CD14-positive monocyte (primary cell): ENCODE measurements at regions not wholly inside any gene's neighbourhood (a gene's known extent, or its start where the extent isn't known, plus 50 kb on each side); places are given as distances from the start of the nearest gene placed in this dataset.

Experiments
- DNase-seq, 3 donors: peaks; one replicate each; pipeline ENCODE4 v3.0.0-alpha.2; 2011 to 2022
- H2AFZ ChIP-seq: 2 replicates; pipeline ENCODE4 v1.6.0; 2012; ENCODE audit warnings: mild to moderate bottlenecking, low read depth, low read length, inconsistent platforms; ENCODE audit not compliant: insufficient read depth, poor library complexity, severe bottlenecking
- H3K27ac ChIP-seq, 2 donors: 1 replicate in 1 of 2; 2 replicates in 1 of 2; pipeline ENCODE4 v1.5.1; 2012 to 2013; ENCODE audit warnings: low read length in 2 of 2, control low read depth in 1 of 2, inconsistent platforms in 1 of 2, low read depth in 1 of 2, mild to moderate bottlenecking in 1 of 2
- H3K27me3 ChIP-seq, 2 donors: one replicate each; pipeline versions ENCODE4 v1.6.0 to v1.6.1; 2011 to 2013; ENCODE audit warnings: low read length in 2 of 2; ENCODE audit not compliant: control insufficient read depth in 2 of 2, insufficient read depth in 2 of 2
- H3K36me3 ChIP-seq, 2 donors: replicated peaks in 1 of 2; 1 replicate in 1 of 2; 2 replicates in 1 of 2; pipeline versions ENCODE4 v1.5.1 to v1.6.1; 2012 to 2013; ENCODE audit warnings: low read length in 2 of 2, control low read depth in 1 of 2, inconsistent platforms in 1 of 2, mild to moderate bottlenecking in 1 of 2; ENCODE audit not compliant: insufficient read depth in 2 of 2, control insufficient read depth in 1 of 2
- H3K4me1 ChIP-seq, 2 donors: 1 replicate in 1 of 2; 2 replicates in 1 of 2; pipeline versions ENCODE4 v1.5.1 to v1.6.1; 2012 to 2013; ENCODE audit warnings: low read length in 2 of 2, control low read depth in 1 of 2, inconsistent platforms in 1 of 2, mild to moderate bottlenecking in 1 of 2, moderate library complexity in 1 of 2; ENCODE audit not compliant: insufficient read depth in 2 of 2, control insufficient read depth in 1 of 2
- H3K4me2 ChIP-seq: replicated peaks from 2 replicates; pipeline ENCODE3; 2012; ENCODE audit warnings: low read length, moderate library complexity, mild to moderate bottlenecking; ENCODE audit not compliant: poor library complexity, severe bottlenecking; ENCODE audit errors: extremely low read depth
- H3K4me3 ChIP-seq, 3 experiments: fragments of 200-600 bp in 1 of 3; sonication (generic) in 1 of 3; replicated peaks in 1 of 3; 1 replicate in 2 of 3; 2 replicates in 1 of 3; pipeline ENCODE4 v1.5.1; 2011 to 2013; ENCODE audit warnings: low read length in 3 of 3, mild to moderate bottlenecking in 3 of 3, control low read depth in 2 of 3, low read depth in 2 of 3, inconsistent platforms in 1 of 3, moderate library complexity in 1 of 3
- H3K79me2 ChIP-seq: 2 replicates; pipeline ENCODE4 v1.6.0; 2012; ENCODE audit warnings: mild to moderate bottlenecking, control low read depth, inconsistent platforms, low read length, moderate library complexity; ENCODE audit not compliant: insufficient read depth
- H3K9ac ChIP-seq: 2 replicates; pipeline ENCODE4 v1.6.0; 2017; ENCODE audit warnings: low read length, mild to moderate bottlenecking; ENCODE audit not compliant: insufficient read depth, poor library complexity, severe bottlenecking
- H3K9me3 ChIP-seq, 2 donors: replicated peaks in 1 of 2; 1 replicate in 1 of 2; 2 replicates in 1 of 2; pipeline versions ENCODE4 v1.5.1 to v1.6.1; 2012 to 2013; ENCODE audit warnings: low read length in 2 of 2, control low read depth in 1 of 2; ENCODE audit not compliant: control insufficient read depth in 1 of 2, insufficient read depth in 1 of 2
- H4K20me1 ChIP-seq: 2 replicates; pipeline ENCODE4 v1.6.0; 2012; ENCODE audit warnings: mild to moderate bottlenecking, low read length, control low read depth, moderate library complexity; ENCODE audit not compliant: insufficient read depth
- H3K27ac Mint-ChIP-seq, 7 donors: one replicate each; pipeline ENCODE4 v1.8.0; 2020; ENCODE audit warnings: mild to moderate bottlenecking in 7 of 7, mixed read lengths in 7 of 7, moderate library complexity in 6 of 7, inconsistent platforms in 2 of 7
- H3K27me3 Mint-ChIP-seq, 3 donors: one replicate each; pipeline ENCODE4 v1.8.0; 2021 to 2022; ENCODE audit warnings: low read depth in 3 of 3, mild to moderate bottlenecking in 3 of 3, mixed read lengths in 3 of 3, moderate library complexity in 3 of 3, inconsistent platforms in 1 of 3
- H3K36me3 Mint-ChIP-seq, 2 donors: one replicate each; pipeline ENCODE4 v1.8.0; 2020; ENCODE audit warnings: mixed read lengths in 2 of 2, inconsistent platforms in 1 of 2, mild to moderate bottlenecking in 1 of 2
- H3K4me1 Mint-ChIP-seq: one replicate; pipeline ENCODE4 v1.8.0; 2020; ENCODE audit warnings: mild to moderate bottlenecking, mixed read lengths
- H3K4me3 Mint-ChIP-seq, 2 donors: one replicate each; pipeline ENCODE4 v1.8.0; 2020; ENCODE audit warnings: mild to moderate bottlenecking in 2 of 2, mixed read lengths in 2 of 2, moderate library complexity in 1 of 2
- H3K9me3 Mint-ChIP-seq, 7 donors: one replicate each; pipeline ENCODE4 v1.8.0; 2020 to 2022; ENCODE audit warnings: mixed read lengths in 7 of 7, mild to moderate bottlenecking in 6 of 7, moderate library complexity in 6 of 7, inconsistent platforms in 2 of 7
- WGBS: methylation state at CpG from one replicate; pipeline ENCODE4 v1.1.5; 2013; ENCODE audit warnings: missing lambda C conversion rate; ENCODE audit not compliant: insufficient coverage; 5-methylcytosine and 5-hydroxymethylcytosine counted together
- intact Hi-C, 2 donors: fragments of 100-400 bp; cut with micrococcal nuclease; formaldehyde crosslinking; loops; one replicate each; pipeline versions ENCODE4 v1.15.0 to v1.15.1; 2023
- TF ChIP-seq, protein P1 (sequence below): fragments of 200-600 bp; IDR thresholded peaks from one replicate; pipeline ENCODE4 v1.8.0; 2022; ENCODE audit warnings: antibody characterized with exemption, mild to moderate bottlenecking

DNA sequence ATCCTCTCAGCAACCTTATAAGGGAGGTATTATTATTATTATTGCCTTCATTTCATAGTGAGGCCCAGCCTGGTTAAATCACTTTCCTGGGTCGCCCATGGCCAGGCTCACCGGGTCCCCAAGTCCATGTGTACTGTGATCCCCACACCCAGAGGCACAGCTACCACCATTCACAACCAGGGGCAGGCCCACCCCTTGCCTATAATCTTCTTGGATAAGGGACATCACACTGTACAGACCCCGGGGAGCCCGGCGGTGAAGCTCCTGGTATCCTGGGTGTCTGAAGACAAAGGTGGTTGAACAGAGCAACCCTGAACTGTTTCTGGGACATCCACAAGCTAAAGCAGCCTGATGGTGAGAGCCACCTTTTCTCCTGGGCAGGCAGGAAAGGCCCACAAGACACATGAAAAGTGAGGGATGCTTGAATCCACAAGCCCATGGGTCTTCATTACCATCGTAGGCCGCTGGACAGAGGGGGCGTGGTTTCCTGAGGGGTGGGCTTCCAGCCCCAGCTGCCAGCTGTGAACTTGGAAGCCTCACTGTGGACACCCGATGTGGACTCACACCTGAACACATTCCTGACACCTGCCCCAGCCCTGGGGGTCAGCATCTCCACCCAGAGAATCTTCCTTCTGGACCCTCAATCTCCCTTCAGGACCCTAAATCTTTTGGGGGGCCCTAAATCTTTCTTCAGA, 185.5 kb upstream of the PMEPA1 start:
- H3K27ac Mint-ChIP-seq = no peak overlapping the region
- no peaks in the 10 kb centered on the region for H3K36me3 ChIP-seq
- H3K4me2 ChIP-seq = no peak overlapping the region
- no peak overlapping the region for H3K9ac ChIP-seq
- no peaks in the 10 kb centered on the region for H4K20me1 ChIP-seq
- no peak for DNase-seq
- no peaks in the 10 kb centered on the region for H3K4me1 Mint-ChIP-seq
- WGBS = 92% methylated on average over 7 of the region's 9 CpGs
- no peak overlapping the region for H3K27ac ChIP-seq
- H3K79me2 ChIP-seq = no peaks in the 10 kb centered on the region
- TF ChIP-seq, protein P1, sequence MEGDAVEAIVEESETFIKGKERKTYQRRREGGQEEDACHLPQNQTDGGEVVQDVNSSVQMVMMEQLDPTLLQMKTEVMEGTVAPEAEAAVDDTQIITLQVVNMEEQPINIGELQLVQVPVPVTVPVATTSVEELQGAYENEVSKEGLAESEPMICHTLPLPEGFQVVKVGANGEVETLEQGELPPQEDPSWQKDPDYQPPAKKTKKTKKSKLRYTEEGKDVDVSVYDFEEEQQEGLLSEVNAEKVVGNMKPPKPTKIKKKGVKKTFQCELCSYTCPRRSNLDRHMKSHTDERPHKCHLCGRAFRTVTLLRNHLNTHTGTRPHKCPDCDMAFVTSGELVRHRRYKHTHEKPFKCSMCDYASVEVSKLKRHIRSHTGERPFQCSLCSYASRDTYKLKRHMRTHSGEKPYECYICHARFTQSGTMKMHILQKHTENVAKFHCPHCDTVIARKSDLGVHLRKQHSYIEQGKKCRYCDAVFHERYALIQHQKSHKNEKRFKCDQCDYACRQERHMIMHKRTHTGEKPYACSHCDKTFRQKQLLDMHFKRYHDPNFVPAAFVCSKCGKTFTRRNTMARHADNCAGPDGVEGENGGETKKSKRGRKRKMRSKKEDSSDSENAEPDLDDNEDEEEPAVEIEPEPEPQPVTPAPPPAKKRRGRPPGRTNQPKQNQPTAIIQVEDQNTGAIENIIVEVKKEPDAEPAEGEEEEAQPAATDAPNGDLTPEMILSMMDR = no peak
- no peaks in the 10 kb centered on the region for H3K27me3 ChIP-seq
- H3K4me3 Mint-ChIP-seq = no peak overlapping the region
- H3K9me3 ChIP-seq = no peaks in the 10 kb centered on the region
- no peaks in the 10 kb centered on the region for H3K36me3 Mint-ChIP-seq
- intact Hi-C loops = no loop called here
- no peak overlapping the region for H2AFZ ChIP-seq
- H3K4me1 ChIP-seq = no peaks in the 10 kb centered on the region
- peaks cover 6 to 13% (median 12%) of the 10 kb centered on the region in 3 donors for H3K27me3 Mint-ChIP-seq
- no peak overlapping the region for H3K4me3 ChIP-seq
- peaks cover 0 to 7% (median 2%) of the 10 kb centered on the region in 7 donors for H3K9me3 Mint-ChIP-seq

GRCh38 chr20:57894522-57894921, 184.7 kb upstream of the PMEPA1 start:
- Histone ChIP-seq H3K36me3 (no peaks in the 10 kb centered on the region), H3K79me2 (no peaks in the 10 kb centered on the region), H3K4me1 (no peaks in the 10 kb centered on the region), H2AFZ (no peak overlapping the region), H3K27ac (no peak overlapping the region), H3K4me2 (no peak overlapping the region), H3K9ac (no peak overlapping the region), H3K27me3 (no peaks in the 10 kb centered on the region), H3K9me3 (no peaks in the 10 kb centered on the region), H3K4me3 (no peak overlapping the region), H4K20me1 (no peaks in the 10 kb centered on the region)
- H3K27me3 Mint-ChIP-seq = peaks cover 5 to 10% (median 9%) of the 10 kb centered on the region in 3 donors
- TF ChIP-seq, protein P1 = no peak
- H3K9me3 Mint-ChIP-seq = peaks cover 0 to 7% (median 2%) of the 10 kb centered on the region in 7 donors
- intact Hi-C loops = no loop called here
- no peak overlapping the region for H3K4me3 Mint-ChIP-seq
- DNase-seq = no peak
- no peaks in the 10 kb centered on the region for H3K36me3 Mint-ChIP-seq
- no peaks in the 10 kb centered on the region for H3K4me1 Mint-ChIP-seq
- H3K27ac Mint-ChIP-seq = peak overlapping the region in 1 of 7 donors; percentile 6
